Neuron (in vitro differentiated cells): ENCODE measurements at regions not wholly inside any gene's neighbourhood (a gene's known extent, or its start where the extent isn't known, plus 50 kb on each side); places are given as distances from the start of the nearest gene placed in this dataset.

Experiments used
- H2AFZ ChIP-seq: one replicate; pipeline ENCODE4 v1.6.1; 2013; ENCODE audit warnings: low read depth, mild to moderate bottlenecking, inconsistent platforms, low read length, moderate library complexity
- H3K27me3 ChIP-seq: one replicate; pipeline ENCODE4 v1.6.1; 2013; ENCODE audit warnings: low read length; ENCODE audit not compliant: insufficient read depth
- H3K36me3 ChIP-seq: one replicate; pipeline ENCODE4 v1.6.1; 2013; ENCODE audit warnings: low read length; ENCODE audit not compliant: insufficient read depth
- H3K4me1 ChIP-seq: one replicate; pipeline ENCODE4 v1.6.1; 2013; ENCODE audit warnings: low read length; ENCODE audit not compliant: insufficient read depth
- H3K4me3 ChIP-seq: 2 replicates; pipeline ENCODE4 v1.5.1; 2013; ENCODE audit warnings: mild to moderate bottlenecking, low read length, moderate library complexity
- H3K9me3 ChIP-seq: one replicate; pipeline ENCODE4 v1.6.1; 2013; ENCODE audit warnings: low read length

- H2AFZ ChIP-seq: no peak overlapping the region
- peaks cover 4% of the 10 kb centered on the region for H3K9me3 ChIP-seq
These were observed 235.9 kb downstream of the KLF6 start for GRCh38 chr10:3549118-3549517.

GRCh38 chr10:3548702-3549101 is 236.3 kb downstream of the KLF6 start:
- H2AFZ ChIP-seq: no peak overlapping the region
- H3K4me1 ChIP-seq: no peaks in the 10 kb centered on the region
- H3K4me3 ChIP-seq: no peak overlapping the region
- peaks cover 4% of the 10 kb centered on the region for H3K9me3 ChIP-seq
- no peaks in the 10 kb centered on the region for H3K36me3 ChIP-seq
- no peaks in the 10 kb centered on the region for H3K27me3 ChIP-seq

More at GRCh38 chr10:3549118-3549517, 235.9 kb downstream of the KLF6 start:
- no peaks in the 10 kb centered on the region for H3K27me3 ChIP-seq
- no peaks in the 10 kb centered on the region for H3K4me1 ChIP-seq
- no peak overlapping the region for H3K4me3 ChIP-seq
- no peaks in the 10 kb centered on the region for H3K36me3 ChIP-seq

- H3K36me3 ChIP-seq: no peaks in the 10 kb centered on the region
- H3K27me3 ChIP-seq: no peaks in the 10 kb centered on the region
- no peak overlapping the region for H2AFZ ChIP-seq
- no peak overlapping the region for H3K4me3 ChIP-seq
- no peaks in the 10 kb centered on the region for H3K4me1 ChIP-seq
- peaks cover 4% of the 10 kb centered on the region for H3K9me3 ChIP-seq
These were observed 236.9 kb downstream of the KLF6 start for GRCh38 chr10:3548076-3548475.

- Histone ChIP-seq H3K27me3 (no peaks in the 10 kb centered on the region), H3K36me3 (no peaks in the 10 kb centered on the region), H3K4me3 (no peak overlapping the region), H2AFZ (no peak overlapping the region), H3K4me1 (peaks cover 2% of the 10 kb centered on the region), H3K9me3 (peaks cover 4% of the 10 kb centered on the region)
These were observed 240.4 kb downstream of the KLF6 start for GRCh38 chr10:3544561-3544960.

GRCh38 chr10:3542185-3542611 is 242.8 kb downstream of the KLF6 start:
- no peak overlapping the region for H2AFZ ChIP-seq
- H3K36me3 ChIP-seq: no peaks in the 10 kb centered on the region
- H3K9me3 ChIP-seq: no peaks in the 10 kb centered on the region
- no peak overlapping the region for H3K4me3 ChIP-seq
- H3K4me1 ChIP-seq: peaks cover 12% of the 10 kb centered on the region
- H3K27me3 ChIP-seq: no peaks in the 10 kb centered on the region

GRCh38 chr10:3539696-3540383 is 245.2 kb downstream of the KLF6 start:
- no peak overlapping the region for H2AFZ ChIP-seq
- no peak overlapping the region for H3K4me3 ChIP-seq
- H3K4me1 ChIP-seq: peaks cover 12% of the 10 kb centered on the region
- no peaks in the 10 kb centered on the region for H3K27me3 ChIP-seq
- H3K9me3 ChIP-seq: no peaks in the 10 kb centered on the region
- H3K36me3 ChIP-seq: no peaks in the 10 kb centered on the region

- no peaks in the 10 kb centered on the region for H3K36me3 ChIP-seq
- H2AFZ ChIP-seq: no peak overlapping the region
- no peak overlapping the region for H3K4me3 ChIP-seq
- peaks cover 12% of the 10 kb centered on the region for H3K4me1 ChIP-seq
- no peaks in the 10 kb centered on the region for H3K27me3 ChIP-seq
- no peaks in the 10 kb centered on the region for H3K9me3 ChIP-seq
These were observed 246.1 kb downstream of the KLF6 start for GRCh38 chr10:3538656-3539531.

GRCh38 chr10:3538291-3538655 is 246.7 kb downstream of the KLF6 start:
- H2AFZ ChIP-seq: no peak overlapping the region
- no peaks in the 10 kb centered on the region for H3K36me3 ChIP-seq
- no peak overlapping the region for H3K4me3 ChIP-seq
- H3K4me1 ChIP-seq: peaks cover 12% of the 10 kb centered on the region
- no peaks in the 10 kb centered on the region for H3K9me3 ChIP-seq
- H3K27me3 ChIP-seq: no peaks in the 10 kb centered on the region

GRCh38 chr10:3537518-3537917 is 247.5 kb downstream of the KLF6 start:
- Histone ChIP-seq H3K4me3 (no peak overlapping the region), H2AFZ (no peak overlapping the region), H3K9me3 (no peaks in the 10 kb centered on the region), H3K4me1 (peaks cover 12% of the 10 kb centered on the region), H3K36me3 (no peaks in the 10 kb centered on the region), H3K27me3 (no peaks in the 10 kb centered on the region)

GRCh38 chr10:3535001-3535400 is 250.0 kb downstream of the KLF6 start:
- no peaks in the 10 kb centered on the region for H3K9me3 ChIP-seq

GRCh38 chr10:3534433-3534832 is 250.6 kb downstream of the KLF6 start:
- H3K36me3 ChIP-seq: no peaks in the 10 kb centered on the region
- no peak overlapping the region for H2AFZ ChIP-seq
- peaks cover 9% of the 10 kb centered on the region for H3K4me1 ChIP-seq
- H3K4me3 ChIP-seq: no peak overlapping the region
- no peaks in the 10 kb centered on the region for H3K27me3 ChIP-seq
- H3K9me3 ChIP-seq: no peaks in the 10 kb centered on the region

More at GRCh38 chr10:3535001-3535400, 250.0 kb downstream of the KLF6 start:
- peaks cover 12% of the 10 kb centered on the region for H3K4me1 ChIP-seq
- H3K36me3 ChIP-seq: no peaks in the 10 kb centered on the region
- H3K4me3 ChIP-seq: no peak overlapping the region
- no peaks in the 10 kb centered on the region for H3K27me3 ChIP-seq
- H2AFZ ChIP-seq: no peak overlapping the region

- H3K9me3 ChIP-seq: no peaks in the 10 kb centered on the region
- H3K36me3 ChIP-seq: no peaks in the 10 kb centered on the region
- H2AFZ ChIP-seq: no peak overlapping the region
- no peaks in the 10 kb centered on the region for H3K4me1 ChIP-seq
- no peaks in the 10 kb centered on the region for H3K27me3 ChIP-seq
- H3K4me3 ChIP-seq: no peak overlapping the region
These were observed 251.7 kb downstream of the KLF6 start for GRCh38 chr10:3533296-3533695.

GRCh38 chr10:3532644-3533043 is 252.4 kb downstream of the KLF6 start:
- no peaks in the 10 kb centered on the region for H3K36me3 ChIP-seq
- no peak overlapping the region for H2AFZ ChIP-seq
- no peaks in the 10 kb centered on the region for H3K4me1 ChIP-seq
- no peaks in the 10 kb centered on the region for H3K9me3 ChIP-seq
- no peaks in the 10 kb centered on the region for H3K27me3 ChIP-seq
- no peak overlapping the region for H3K4me3 ChIP-seq
